Vagina (tissue), 2 donors: ENCODE measurements at regions not wholly inside any gene's neighbourhood (a gene's known extent, or its start where the extent isn't known, plus 50 kb on each side); places are given as distances from the start of the nearest gene placed in this dataset.

Experiments
- POLR2A ChIP-seq, 2 donors: fragments of 450-650 bp; IDR thresholded peaks; one replicate each; pipeline ENCODE4 v1.6.1; 2017; ENCODE audit warnings: antibody characterized with exemption in 2 of 2, mild to moderate bottlenecking in 2 of 2, moderate library complexity in 2 of 2
- POLR2AphosphoS5 ChIP-seq, 2 donors: sonication (generic); formaldehyde crosslinking; IDR thresholded peaks; one replicate each; pipeline ENCODE4 v1.9.0; 2017; ENCODE audit warnings: antibody characterized with exemption in 2 of 2, mild to moderate bottlenecking in 2 of 2, low read depth in 1 of 2; ENCODE audit not compliant: insufficient read depth in 1 of 2
- TF ChIP-seq, protein P1 (sequence below), 3 experiments: fragments of 450-650 bp in 2 of 3; fragments of 200-600 bp in 1 of 3; sonication (generic) in 1 of 3; IDR thresholded peaks; one replicate each; pipeline ENCODE4 v1.5.1; 2017 to 2019; ENCODE audit warnings: antibody characterized with exemption in 3 of 3, mild to moderate bottlenecking in 2 of 3, moderate library complexity in 2 of 3

DNA sequence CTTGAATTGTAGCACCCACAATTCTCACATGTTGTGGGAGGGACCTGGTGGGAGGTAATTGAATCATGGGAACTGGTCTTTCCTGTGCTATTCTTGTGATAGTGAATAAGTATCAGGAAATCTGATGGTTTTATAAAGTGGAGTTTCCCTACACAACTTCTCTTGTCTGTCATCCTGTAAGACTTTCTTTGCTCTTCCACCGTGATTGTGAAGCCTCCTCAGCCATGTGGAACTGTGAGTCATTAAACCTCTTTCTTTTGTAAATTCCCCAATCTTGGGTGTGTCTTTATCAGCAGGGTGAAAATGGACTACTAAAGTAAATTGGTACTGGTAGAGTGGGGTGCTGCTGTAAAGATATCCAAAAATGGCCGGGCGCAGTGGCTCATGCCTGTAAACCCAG is 215.6 kb downstream of the LIG4 start:
- TF ChIP-seq POLR2A (IDR thresholded peaks at IDR 0.05) (no peak), POLR2AphosphoS5 (IDR thresholded peaks at IDR 0.05; ENCODE audit: insufficient read depth in 1 of 2, low read depth in 1 of 2) (no peak)
- TF ChIP-seq, protein P1, sequence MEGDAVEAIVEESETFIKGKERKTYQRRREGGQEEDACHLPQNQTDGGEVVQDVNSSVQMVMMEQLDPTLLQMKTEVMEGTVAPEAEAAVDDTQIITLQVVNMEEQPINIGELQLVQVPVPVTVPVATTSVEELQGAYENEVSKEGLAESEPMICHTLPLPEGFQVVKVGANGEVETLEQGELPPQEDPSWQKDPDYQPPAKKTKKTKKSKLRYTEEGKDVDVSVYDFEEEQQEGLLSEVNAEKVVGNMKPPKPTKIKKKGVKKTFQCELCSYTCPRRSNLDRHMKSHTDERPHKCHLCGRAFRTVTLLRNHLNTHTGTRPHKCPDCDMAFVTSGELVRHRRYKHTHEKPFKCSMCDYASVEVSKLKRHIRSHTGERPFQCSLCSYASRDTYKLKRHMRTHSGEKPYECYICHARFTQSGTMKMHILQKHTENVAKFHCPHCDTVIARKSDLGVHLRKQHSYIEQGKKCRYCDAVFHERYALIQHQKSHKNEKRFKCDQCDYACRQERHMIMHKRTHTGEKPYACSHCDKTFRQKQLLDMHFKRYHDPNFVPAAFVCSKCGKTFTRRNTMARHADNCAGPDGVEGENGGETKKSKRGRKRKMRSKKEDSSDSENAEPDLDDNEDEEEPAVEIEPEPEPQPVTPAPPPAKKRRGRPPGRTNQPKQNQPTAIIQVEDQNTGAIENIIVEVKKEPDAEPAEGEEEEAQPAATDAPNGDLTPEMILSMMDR (IDR thresholded peaks at IDR 0.05): no peak
